Left renal cortex interstitium (tissue), 4 donors: ENCODE measurements at regions not wholly inside any gene's neighbourhood (a gene's known extent, or its start where the extent isn't known, plus 50 kb on each side); places are given as distances from the start of the nearest gene placed in this dataset.

Source experiments
- DNase-seq, 4 donors: peaks; one replicate each; pipeline ENCODE4 v3.0.0-alpha.2; 2013; ENCODE audit warnings: low read depth in 4 of 4, low spot score in 2 of 4, missing footprints in 1 of 4

DNA sequence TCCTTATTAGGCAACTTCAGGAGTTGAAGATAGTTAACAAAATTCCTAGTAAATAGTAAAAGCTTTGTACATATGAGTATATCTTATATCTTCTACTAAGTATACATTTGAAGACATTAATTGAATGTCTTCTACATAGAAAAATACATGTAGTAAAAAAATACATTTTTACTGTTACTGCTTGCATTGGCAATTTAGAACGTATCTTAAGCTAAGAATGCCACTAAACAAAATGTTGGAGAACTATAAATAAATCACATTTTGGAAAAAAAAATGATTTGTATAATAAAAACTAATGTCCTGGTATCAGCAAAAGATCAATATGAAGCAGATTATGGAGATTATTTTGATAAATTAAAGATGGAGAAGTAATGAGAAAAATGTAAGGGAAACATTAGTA, 434.2 kb upstream of the SLC8A1 start:
- no peak for DNase-seq

DNA sequence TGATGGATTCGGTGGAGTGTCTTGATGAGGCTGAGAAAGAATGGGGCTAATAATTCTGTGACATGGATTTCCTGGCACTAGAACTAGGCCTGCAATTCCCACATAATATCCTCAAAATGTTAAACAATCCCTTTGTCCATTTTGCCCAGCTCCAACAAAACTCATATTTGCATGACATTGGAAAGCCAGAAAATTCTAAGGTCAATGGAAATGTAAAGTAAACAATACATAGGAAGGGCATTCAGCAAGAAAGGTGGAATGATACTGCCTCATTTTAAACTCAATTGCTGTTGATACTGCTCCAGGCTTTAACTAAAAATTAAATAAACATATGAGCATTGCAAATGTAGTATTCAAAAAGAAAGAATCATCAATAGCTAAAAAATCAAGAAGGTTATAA, 434.8 kb upstream of the SLC8A1 start:
- DNase-seq, result no peak

DNA sequence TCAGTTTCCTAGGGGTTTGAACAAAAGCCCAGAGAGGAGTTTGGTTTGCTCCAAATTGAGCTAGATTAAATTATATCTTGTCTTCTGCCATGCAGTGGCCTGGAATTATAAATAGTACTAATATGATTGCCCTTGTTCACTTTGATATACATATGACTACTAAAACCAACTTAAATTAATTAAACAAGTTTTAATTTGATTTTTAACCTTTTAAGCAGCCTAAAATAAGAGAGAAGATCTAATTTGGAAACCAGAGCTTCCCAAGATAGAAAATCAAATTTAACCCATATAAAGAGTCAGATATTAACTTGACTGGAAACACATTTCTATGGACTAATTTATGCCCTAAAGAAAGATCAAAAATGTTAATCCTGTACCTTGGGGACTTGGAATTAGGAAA, 444.5 kb upstream of the SLC8A1 start:
- no peak for DNase-seq

GRCh38 chr2:40914666-40915065, 462.8 kb upstream of the SLC8A1 start:
- DNase-seq, result peak in 2 of 4 donors; percentile 16 to 21

- DNase-seq, result peak in 1 of 4 donors; percentile 14
Measured at GRCh38 chr2:40915651-40916050, 463.8 kb upstream of the SLC8A1 start.

GRCh38 chr2:40935349-40935748, 483.5 kb upstream of the SLC8A1 start:
- DNase-seq, result no peak

DNA sequence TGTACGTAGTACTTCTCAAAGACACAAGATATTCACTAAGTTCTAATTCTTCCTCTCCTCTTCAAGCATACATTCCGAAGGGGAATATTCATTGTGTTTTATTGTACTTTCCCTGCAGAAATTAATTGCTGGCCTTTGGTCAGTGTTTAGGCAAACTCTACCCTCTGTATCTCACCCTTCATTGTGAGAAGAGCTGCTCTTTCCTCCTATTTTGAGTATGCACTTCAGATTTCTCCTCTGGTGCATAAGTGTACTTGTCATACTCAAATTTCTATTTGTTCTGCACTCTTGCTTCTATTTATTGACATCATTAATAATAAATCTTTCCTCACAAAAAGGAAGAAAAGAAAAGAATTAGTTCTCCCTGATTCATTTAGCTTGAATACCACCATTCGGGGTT, 485.4 kb upstream of the SLC8A1 start:
- DNase-seq, result no peak

DNA sequence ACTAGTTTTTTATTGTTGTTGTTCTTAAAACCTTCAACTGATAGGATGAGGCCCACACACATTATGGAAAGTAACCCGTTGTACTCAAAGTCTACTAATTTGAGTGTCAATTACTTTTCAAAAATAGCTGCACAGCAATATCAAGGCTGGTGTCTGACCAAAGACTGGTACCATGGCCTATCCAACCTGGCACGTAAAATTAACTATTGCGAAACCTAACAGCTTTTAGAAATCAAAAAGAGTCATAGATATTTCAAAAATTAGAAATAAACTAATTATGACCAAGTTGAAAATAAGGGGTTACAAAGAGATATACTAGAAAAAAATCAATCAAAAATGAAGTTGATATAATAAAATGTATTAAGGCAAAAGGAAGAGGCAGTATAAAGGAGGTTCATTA, 501.5 kb upstream of the SLC8A1 start:
- no peak for DNase-seq

DNA sequence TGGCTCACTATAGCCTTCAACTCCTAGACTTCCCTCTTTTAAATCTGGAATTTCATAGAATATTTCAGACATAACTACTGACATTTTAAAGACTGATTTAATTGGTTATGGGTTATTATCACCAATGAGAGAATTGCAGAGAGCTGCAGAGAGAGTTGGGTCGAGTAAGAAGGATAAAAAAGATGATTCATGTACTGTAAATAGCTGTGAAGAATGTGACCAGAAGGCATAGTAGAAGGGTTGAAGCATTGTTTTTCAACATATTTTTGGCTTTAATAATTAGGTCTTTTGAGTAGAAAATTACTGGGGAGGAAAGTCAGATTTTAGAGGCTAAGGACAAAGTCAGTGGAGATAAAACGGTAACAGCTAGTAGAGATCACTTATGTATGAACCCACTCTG, 503.2 kb upstream of the SLC8A1 start:
- DNase-seq, result no peak

- DNase-seq, result no peak
Measured at GRCh38 chr2:40955635-40956034, 503.7 kb upstream of the SLC8A1 start.

GRCh38 chr2:40957508-40957907, 505.6 kb upstream of the SLC8A1 start:
- DNase-seq, result no peak

- DNase-seq, result peak in 1 of 4 donors; percentile 6
Measured at GRCh38 chr2:40962026-40962425, 510.1 kb upstream of the SLC8A1 start.

DNA sequence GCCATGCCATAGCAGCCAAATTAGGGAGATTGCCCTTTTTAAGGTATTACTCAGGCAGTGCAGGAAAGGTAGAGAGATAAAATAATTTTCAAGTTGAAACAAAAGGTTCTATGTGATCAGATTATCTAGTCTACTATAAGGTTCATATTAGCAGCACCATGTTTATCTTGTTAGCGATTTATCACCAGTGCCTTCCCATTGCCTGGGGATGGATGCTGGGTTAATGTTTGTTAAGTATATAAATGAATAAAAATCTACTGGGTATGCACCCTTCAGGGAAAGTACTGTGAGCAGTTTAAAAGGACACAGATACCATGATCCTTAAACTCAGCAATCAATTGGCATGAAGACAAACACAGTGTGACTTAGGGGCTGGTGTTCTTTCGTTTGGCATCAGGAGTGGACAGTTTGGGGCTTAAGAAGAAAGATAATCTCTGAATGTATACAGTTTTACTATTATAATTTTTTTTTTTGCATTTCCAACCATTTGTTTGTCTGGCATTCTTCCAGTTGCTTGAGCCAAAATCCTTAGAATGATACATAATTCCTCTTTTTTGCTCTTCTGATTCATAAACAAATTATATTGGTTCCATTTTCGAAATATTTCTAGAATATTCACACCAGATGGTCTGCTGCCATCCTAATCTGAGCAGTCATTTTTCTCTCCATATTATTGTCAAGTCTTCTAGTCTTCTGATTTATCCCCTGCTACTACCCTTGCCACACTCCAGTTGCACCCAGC, 512.8 kb upstream of the SLC8A1 start:
- no peak for DNase-seq

DNA sequence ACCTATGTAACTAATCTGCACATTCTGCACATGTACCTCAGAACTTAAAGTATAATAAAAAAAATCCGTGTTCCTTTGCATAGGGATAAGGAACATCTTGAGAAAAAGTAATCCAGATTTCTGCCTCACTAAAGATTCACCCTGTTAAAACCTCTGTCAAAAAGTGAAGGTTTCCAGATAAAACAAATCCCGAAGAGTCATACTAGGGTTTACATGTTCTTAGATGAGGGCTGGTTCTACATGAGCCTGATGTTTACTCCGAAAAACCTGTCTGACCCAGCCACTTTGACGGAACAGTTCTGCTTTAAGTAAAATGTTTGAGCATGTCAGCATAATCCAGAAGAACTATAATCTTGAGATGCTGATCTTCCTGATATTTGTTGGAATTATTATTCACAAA, 515.6 kb upstream of the SLC8A1 start:
- DNase-seq, result no peak

GRCh38 chr2:40975151-40975550, 523.3 kb upstream of the SLC8A1 start:
- DNase-seq, result no peak

DNA sequence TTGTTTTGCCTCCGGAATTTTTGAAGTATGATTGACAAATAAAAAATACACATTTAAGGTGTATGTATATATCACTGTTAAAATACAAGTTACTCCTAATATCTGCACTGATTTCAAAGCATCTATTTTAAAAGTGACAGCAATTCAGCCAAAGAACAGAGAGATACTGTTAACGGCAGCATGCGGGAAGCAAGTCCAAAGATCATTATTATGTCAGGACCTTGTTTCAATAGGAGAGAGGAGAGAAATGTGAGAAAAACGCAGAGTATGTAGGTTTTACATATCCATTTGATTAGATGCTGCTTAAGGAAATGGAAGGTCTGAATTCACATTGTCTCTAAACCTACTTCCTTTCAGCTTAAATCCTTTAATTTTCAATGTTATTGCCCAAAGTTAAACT, 545.5 kb upstream of the SLC8A1 start:
- DNase-seq, result no peak

- DNase-seq, result no peak
Measured at GRCh38 chr2:41000374-41000773, 548.5 kb upstream of the SLC8A1 start.

- DNase-seq, result no peak
Measured at GRCh38 chr2:41000906-41001305, 549.0 kb upstream of the SLC8A1 start.

- no peak for DNase-seq
Measured at GRCh38 chr2:41004700-41005099, 552.8 kb upstream of the SLC8A1 start.

GRCh38 chr2:41020358-41020757, 568.5 kb upstream of the SLC8A1 start:
- DNase-seq, result no peak

GRCh38 chr2:41024816-41025215, 572.9 kb upstream of the SLC8A1 start:
- DNase-seq, result no peak

DNA sequence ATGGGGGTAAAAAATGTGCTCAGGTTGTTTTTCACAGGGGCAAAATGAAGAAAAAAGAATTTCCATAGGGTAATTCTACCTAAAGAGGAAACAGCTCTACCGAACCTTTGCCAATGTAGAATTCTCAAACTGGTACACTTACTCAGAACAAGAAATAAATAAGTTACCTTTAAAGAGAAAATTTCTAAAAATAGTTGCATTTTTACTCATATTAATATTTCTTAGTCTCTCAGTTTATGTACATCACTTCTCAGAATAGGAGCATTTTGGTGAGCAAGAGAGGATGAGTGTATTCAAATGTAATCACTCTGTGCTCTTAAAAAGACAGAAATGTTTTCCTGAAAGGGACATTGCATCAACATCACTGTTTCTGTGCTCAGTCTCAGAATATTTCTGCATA, 574.7 kb upstream of the SLC8A1 start:
- no peak for DNase-seq

GRCh38 chr2:41027095-41027494, 575.2 kb upstream of the SLC8A1 start:
- no peak for DNase-seq
